Fibroblast of lung (primary cell): ENCODE measurements at regions not wholly inside any gene's neighbourhood (a gene's known extent, or its start where the extent isn't known, plus 50 kb on each side); places are given as distances from the start of the nearest gene placed in this dataset.

Experiments
- DNase-seq, 2 donors: peaks; one replicate each; pipeline versions ENCODE4 v3.0.0 to v3.0.0-alpha.2; 2010; ENCODE audit warnings: low read depth in 2 of 2
- H2AFZ ChIP-seq: 2 replicates; pipeline ENCODE4 v1.5.1; 2012; ENCODE audit warnings: low read length, control low read depth, inconsistent platforms
- H3K27ac ChIP-seq: 2 replicates; pipeline ENCODE4 v1.5.1; 2011; ENCODE audit warnings: low read length, control low read depth; ENCODE audit not compliant: insufficient read depth
- H3K27me3 ChIP-seq: 2 replicates; pipeline ENCODE4 v1.5.1; 2011; ENCODE audit warnings: mild to moderate bottlenecking, low read length; ENCODE audit not compliant: control insufficient read depth, insufficient read depth
- H3K36me3 ChIP-seq: 2 replicates; pipeline ENCODE4 v1.5.1; 2011; ENCODE audit warnings: low read length; ENCODE audit not compliant: control insufficient read depth, insufficient read depth
- H3K4me1 ChIP-seq: 2 replicates; pipeline ENCODE4 v1.5.1; 2011; ENCODE audit warnings: low read length; ENCODE audit not compliant: control insufficient read depth, insufficient read depth; ENCODE audit errors: extremely low read depth
- H3K4me2 ChIP-seq: 2 replicates; pipeline ENCODE4 v1.5.1; 2011; ENCODE audit warnings: low read length, control low read depth; ENCODE audit not compliant: insufficient read depth; ENCODE audit errors: extremely low read depth
- H3K4me3 ChIP-seq, 4 experiments: fragments of 200-600 bp in 1 of 4; sonication (generic) in 1 of 4; replicated peaks in 1 of 4; 2 replicates each; pipeline ENCODE4 v1.5.1; 2011 to 2016; ENCODE audit warnings: low read length in 4 of 4, low read depth in 3 of 4, mild to moderate bottlenecking in 3 of 4, control low read depth in 2 of 4, inconsistent platforms in 1 of 4, mixed read lengths in 1 of 4; ENCODE audit not compliant: insufficient read depth in 1 of 4; ENCODE audit errors: control extremely low read depth in 1 of 4
- H3K79me2 ChIP-seq: 2 replicates; pipeline ENCODE4 v1.5.1; 2012; ENCODE audit warnings: mild to moderate bottlenecking, low read length, inconsistent platforms; ENCODE audit not compliant: control insufficient read depth, insufficient read depth
- H3K9ac ChIP-seq: 2 replicates; pipeline ENCODE4 v1.5.1; 2011; ENCODE audit warnings: mild to moderate bottlenecking, low read length, control low read depth; ENCODE audit not compliant: insufficient read depth
- H3K9me3 ChIP-seq: 2 replicates; pipeline ENCODE4 v1.5.1; 2012; ENCODE audit warnings: low read depth, low read length; ENCODE audit not compliant: control insufficient read depth, insufficient read depth
- H4K20me1 ChIP-seq: 2 replicates; pipeline ENCODE4 v1.5.1; 2011; ENCODE audit warnings: low read length; ENCODE audit not compliant: control insufficient read depth, insufficient read depth; ENCODE audit errors: extremely low read depth
- CTCF ChIP-seq, 2 donors: IDR thresholded peaks in 1 of 2; conservative IDR thresholded peaks in 1 of 2; 1 replicate in 1 of 2; 2 replicates in 1 of 2; pipeline ENCODE4 v1.5.1; 2011 to 2012; ENCODE audit warnings: low read length in 2 of 2, control low read depth in 1 of 2, inconsistent platforms in 1 of 2, low read depth in 1 of 2, mild to moderate bottlenecking in 1 of 2
- EZH2 ChIP-seq: IDR thresholded peaks from 2 replicates; pipeline ENCODE4 v1.5.1; 2012; ENCODE audit warnings: low read length, control low read depth, mild to moderate bottlenecking; ENCODE audit errors: missing control alignments

- no peaks in the 10 kb centered on the region for H3K4me1 ChIP-seq
- H3K9me3 ChIP-seq: no peaks in the 10 kb centered on the region
- H3K9ac ChIP-seq: no peak overlapping the region
- DNase-seq: no peak
- H3K36me3 ChIP-seq: no peaks in the 10 kb centered on the region
- no peak overlapping the region for H3K4me3 ChIP-seq
- no peak for TF ChIP-seq EZH2
- TF ChIP-seq CTCF (conservative IDR thresholded peaks at IDR 0.05 in 1 of 2, IDR thresholded peaks at IDR 0.05 in 1 of 2; ENCODE audit: low read depth in 1 of 2, low read length in 2 of 2): no peak
- H3K27me3 ChIP-seq: no peaks in the 10 kb centered on the region
- no peaks in the 10 kb centered on the region for H4K20me1 ChIP-seq
- no peak overlapping the region for H3K27ac ChIP-seq
- H3K4me2 ChIP-seq: no peak overlapping the region
- H3K79me2 ChIP-seq: no peaks in the 10 kb centered on the region
- no peak overlapping the region for H2AFZ ChIP-seq
These were observed 90.6 kb upstream of the PPP2R2D start for GRCh38 chr10:131810036-131810804.

- no peaks in the 10 kb centered on the region for H3K27me3 ChIP-seq
These were observed 89.8 kb upstream of the PPP2R2D start for GRCh38 chr10:131810805-131811629.

More at GRCh38 chr10:131810805-131811629, 89.8 kb upstream of the PPP2R2D start:
- H3K9me3 ChIP-seq: no peaks in the 10 kb centered on the region
- no peak for DNase-seq
- TF ChIP-seq EZH2 (no peak), CTCF (conservative IDR thresholded peaks at IDR 0.05 in 1 of 2, IDR thresholded peaks at IDR 0.05 in 1 of 2; ENCODE audit: low read depth in 1 of 2, low read length in 2 of 2) (no peak)
- H3K9ac ChIP-seq: no peak overlapping the region
- no peaks in the 10 kb centered on the region for H3K36me3 ChIP-seq
- H3K4me2 ChIP-seq: no peak overlapping the region
- no peak overlapping the region for H2AFZ ChIP-seq
- H4K20me1 ChIP-seq: no peaks in the 10 kb centered on the region
- no peaks in the 10 kb centered on the region for H3K79me2 ChIP-seq
- no peak overlapping the region for H3K27ac ChIP-seq
- no peaks in the 10 kb centered on the region for H3K4me1 ChIP-seq
- no peak overlapping the region for H3K4me3 ChIP-seq
